Colonic mucosa (tissue), 4 donors: ENCODE measurements at regions not wholly inside any gene's neighbourhood (a gene's known extent, or its start where the extent isn't known, plus 50 kb on each side); places are given as distances from the start of the nearest gene placed in this dataset.

Experiments used
- DNase-seq: peaks from one replicate; pipeline ENCODE4 v3.0.0-alpha.2; 2020
- H3K27ac ChIP-seq: fragments of 200-600 bp; one replicate; pipeline ENCODE4 v1.8.0; 2021
- H3K27me3 ChIP-seq: fragments of 200-600 bp; one replicate; pipeline ENCODE4 v1.8.0; 2021
- H3K36me3 ChIP-seq: fragments of 200-600 bp; one replicate; pipeline ENCODE4 v1.8.0; 2021
- H3K4me1 ChIP-seq: fragments of 200-600 bp; one replicate; pipeline ENCODE4 v1.8.0; 2021; ENCODE audit warnings: mild to moderate bottlenecking
- H3K4me3 ChIP-seq: fragments of 200-600 bp; one replicate; pipeline ENCODE4 v1.8.0; 2021
- H3K9ac ChIP-seq, 2 donors: one replicate each; pipeline ENCODE4 v1.7.0; 2013; ENCODE audit warnings: control low read depth in 2 of 2, low read depth in 2 of 2, low read length in 2 of 2
- H3K9me3 ChIP-seq: fragments of 200-600 bp; one replicate; pipeline ENCODE4 v1.8.0; 2021
- intact Hi-C: fragments of 100-400 bp; cut with DNase I; formaldehyde crosslinking; loops from one replicate; pipeline ENCODE4 v1.14.1; 2022
- TF ChIP-seq, protein P1 (sequence below): fragments of 200-600 bp; IDR thresholded peaks from one replicate; pipeline ENCODE4 v1.8.0; 2022; ENCODE audit warnings: antibody characterized with exemption, mild to moderate bottlenecking
- donor health status: healthy.
- donor health status: DM: no; HTN: no; CAD: no.
- donor health status: DM: no; HTN: no; CAD: no.

DNA sequence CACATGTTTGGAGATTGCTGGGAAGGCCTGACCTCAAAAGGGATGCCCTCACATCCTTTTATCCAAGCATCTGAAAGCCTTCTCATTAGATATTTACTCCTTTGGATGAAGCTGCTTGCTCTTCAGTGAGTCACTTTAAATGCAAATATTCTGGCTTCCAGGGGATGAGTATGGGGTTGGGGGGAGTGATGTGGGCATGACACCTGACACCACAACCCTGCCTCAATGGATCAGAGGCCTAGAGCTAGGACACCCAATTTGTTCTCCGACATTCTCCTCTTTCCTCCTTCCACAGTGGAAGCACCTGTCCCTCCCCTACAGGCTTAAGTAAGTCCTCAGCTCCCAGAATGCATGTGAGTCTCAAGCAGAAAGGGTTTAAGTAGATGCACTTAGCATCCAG, 238.3 kb downstream of the OMA1 start:
- Histone ChIP-seq H3K4me3 (no peak overlapping the region), H3K4me1 (no peaks in the 10 kb centered on the region), H3K36me3 (no peaks in the 10 kb centered on the region)

DNA sequence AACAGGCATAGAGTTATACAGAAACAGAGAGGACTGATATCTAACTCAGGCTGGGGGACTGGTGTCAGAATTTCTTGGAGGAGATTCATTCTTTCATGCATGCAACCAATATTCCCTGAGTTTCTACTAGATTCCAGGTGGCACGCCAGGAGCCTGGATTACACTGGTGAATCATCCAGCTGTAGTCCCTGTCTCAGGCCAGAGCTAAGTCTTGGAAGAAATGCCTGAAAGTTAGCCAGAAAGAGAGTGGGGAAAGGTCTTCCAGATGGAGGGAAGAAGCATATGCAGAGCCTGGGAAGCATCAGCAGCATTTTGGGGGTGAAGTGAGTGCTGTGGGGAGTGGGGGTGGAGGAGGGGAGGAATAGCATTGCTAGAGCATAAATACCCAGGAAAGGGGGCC, 239.1 kb downstream of the OMA1 start:
- Histone ChIP-seq H3K9me3 (no peaks in the 10 kb centered on the region), H3K4me1 (no peaks in the 10 kb centered on the region), H3K4me3 (no peak overlapping the region), H3K9ac (no peak overlapping the region), H3K36me3 (no peaks in the 10 kb centered on the region), H3K27ac (no peak overlapping the region), H3K27me3 (no peaks in the 10 kb centered on the region)
- no peak for DNase-seq
- TF ChIP-seq, protein P1, sequence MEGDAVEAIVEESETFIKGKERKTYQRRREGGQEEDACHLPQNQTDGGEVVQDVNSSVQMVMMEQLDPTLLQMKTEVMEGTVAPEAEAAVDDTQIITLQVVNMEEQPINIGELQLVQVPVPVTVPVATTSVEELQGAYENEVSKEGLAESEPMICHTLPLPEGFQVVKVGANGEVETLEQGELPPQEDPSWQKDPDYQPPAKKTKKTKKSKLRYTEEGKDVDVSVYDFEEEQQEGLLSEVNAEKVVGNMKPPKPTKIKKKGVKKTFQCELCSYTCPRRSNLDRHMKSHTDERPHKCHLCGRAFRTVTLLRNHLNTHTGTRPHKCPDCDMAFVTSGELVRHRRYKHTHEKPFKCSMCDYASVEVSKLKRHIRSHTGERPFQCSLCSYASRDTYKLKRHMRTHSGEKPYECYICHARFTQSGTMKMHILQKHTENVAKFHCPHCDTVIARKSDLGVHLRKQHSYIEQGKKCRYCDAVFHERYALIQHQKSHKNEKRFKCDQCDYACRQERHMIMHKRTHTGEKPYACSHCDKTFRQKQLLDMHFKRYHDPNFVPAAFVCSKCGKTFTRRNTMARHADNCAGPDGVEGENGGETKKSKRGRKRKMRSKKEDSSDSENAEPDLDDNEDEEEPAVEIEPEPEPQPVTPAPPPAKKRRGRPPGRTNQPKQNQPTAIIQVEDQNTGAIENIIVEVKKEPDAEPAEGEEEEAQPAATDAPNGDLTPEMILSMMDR: no peak
- intact Hi-C loops: no loop called here

More for the DNA sequence above, 238.3 kb downstream of the OMA1 start:
- intact Hi-C loops: no loop called here
- Histone ChIP-seq H3K9me3 (no peaks in the 10 kb centered on the region), H3K27ac (no peak overlapping the region), H3K27me3 (no peaks in the 10 kb centered on the region), H3K9ac (no peak overlapping the region)
- TF ChIP-seq, protein P1: no peak
- no peak for DNase-seq

DNA sequence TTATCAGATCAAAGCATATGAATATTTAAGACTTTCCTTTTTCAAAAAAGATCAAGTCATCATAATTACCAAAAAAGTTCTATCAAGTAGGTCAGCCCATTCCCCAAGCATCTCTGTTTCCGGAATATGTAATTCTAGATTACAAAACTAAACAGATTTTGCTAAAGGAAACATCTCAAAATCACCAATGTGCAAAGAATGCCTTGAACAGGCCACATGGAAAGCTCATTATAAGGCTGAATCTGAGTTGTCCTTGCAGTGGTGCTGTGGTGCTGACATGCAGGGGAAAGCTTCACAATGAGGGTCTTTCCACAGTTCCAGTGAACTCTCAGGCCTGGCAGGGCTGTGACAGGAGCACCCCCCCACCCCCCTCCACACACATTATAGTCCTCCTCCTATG, 240.9 kb downstream of the OMA1 start:
- no peaks in the 10 kb centered on the region for H3K9me3 ChIP-seq
- TF ChIP-seq, protein P1: no peak
- H3K36me3 ChIP-seq: no peaks in the 10 kb centered on the region
- H3K9ac ChIP-seq: no peak overlapping the region
- H3K4me3 ChIP-seq: no peak overlapping the region
- no peaks in the 10 kb centered on the region for H3K27me3 ChIP-seq
- H3K4me1 ChIP-seq: no peaks in the 10 kb centered on the region
- intact Hi-C loops: no loop called here
- H3K27ac ChIP-seq: no peak overlapping the region
- DNase-seq: no peak

DNA sequence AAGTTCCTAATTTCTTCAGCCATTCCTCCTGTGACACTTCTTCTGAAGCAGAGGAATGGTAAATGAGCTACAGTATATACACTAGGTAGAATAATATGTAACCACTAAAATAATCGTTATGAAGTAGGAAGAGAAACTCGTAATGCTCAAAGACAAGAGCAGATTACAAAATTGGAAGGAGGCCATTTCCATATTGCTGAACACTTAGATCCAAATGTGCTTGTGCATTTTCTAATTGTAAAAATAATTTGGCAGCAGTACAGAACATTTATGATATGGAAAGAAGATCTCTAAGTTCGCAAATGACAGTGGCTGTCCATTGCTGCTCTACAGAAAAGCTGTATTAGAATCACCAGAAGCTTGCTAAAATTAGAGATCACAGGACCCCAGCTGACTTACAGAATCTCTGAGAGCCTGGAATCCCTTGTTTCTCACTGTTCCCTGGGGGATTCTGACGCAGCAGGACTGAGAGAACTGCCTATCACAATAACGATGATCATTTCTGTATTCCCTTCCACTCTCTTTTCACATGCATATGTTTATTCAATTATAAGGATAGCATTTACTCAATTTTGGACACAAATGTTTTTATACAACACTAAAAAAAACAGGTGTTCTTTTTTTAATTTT, 242.1 kb downstream of the OMA1 start:
- Histone ChIP-seq H3K4me1 (no peaks in the 10 kb centered on the region), H3K9me3 (no peaks in the 10 kb centered on the region), H3K27me3 (no peaks in the 10 kb centered on the region), H3K36me3 (no peaks in the 10 kb centered on the region), H3K4me3 (no peak overlapping the region), H3K9ac (no peak overlapping the region), H3K27ac (no peak overlapping the region)
- TF ChIP-seq, protein P1: no peak
- intact Hi-C loops: no loop called here
- no peak for DNase-seq

DNA sequence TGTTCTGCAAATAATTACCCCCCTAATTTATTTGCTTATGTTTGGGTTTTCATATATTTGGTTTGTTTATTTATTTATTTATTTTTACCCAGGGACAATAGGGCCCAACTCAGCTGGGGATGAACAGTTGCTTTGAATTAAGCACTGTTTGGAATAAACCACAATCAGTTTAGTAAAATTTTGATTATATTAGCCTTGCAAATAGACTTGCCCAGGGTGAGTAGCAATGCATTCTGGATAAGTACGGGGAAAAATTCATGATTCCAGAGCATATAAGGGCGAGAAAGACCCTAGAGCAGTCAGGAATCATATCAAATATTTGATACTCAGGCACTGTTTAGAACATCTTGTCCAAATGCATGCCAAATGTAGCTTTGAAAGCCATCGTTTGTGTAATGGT, 242.7 kb downstream of the OMA1 start:
- no peak overlapping the region for H3K9ac ChIP-seq
- H3K27ac ChIP-seq: no peak overlapping the region
- H3K4me1 ChIP-seq: no peaks in the 10 kb centered on the region
- no peak overlapping the region for H3K4me3 ChIP-seq
- no peak for DNase-seq
- no peaks in the 10 kb centered on the region for H3K9me3 ChIP-seq
- intact Hi-C loops: no loop called here
- TF ChIP-seq, protein P1: no peak
- no peaks in the 10 kb centered on the region for H3K27me3 ChIP-seq
- H3K36me3 ChIP-seq: no peaks in the 10 kb centered on the region
